Fibroblast of peridontal ligament (primary cell): ENCODE measurements at regions not wholly inside any gene's neighbourhood (a gene's known extent, or its start where the extent isn't known, plus 50 kb on each side); places are given as distances from the start of the nearest gene placed in this dataset.
"Not testable (repeated sequence)": the region's sequence is repeated elsewhere in the genome, so short reads cannot be mapped to it uniquely, and the experiment has no call there.

Source experiments
- DNase-seq: peaks from one replicate; pipeline ENCODE4 v3.0.0-alpha.2; 2010; ENCODE audit errors: extremely low read depth

- not testable (repeated sequence) for DNase-seq
Observed at GRCh38 chr10:80859279-80859678, 321.6 kb downstream of the SH2D4B start.

DNA sequence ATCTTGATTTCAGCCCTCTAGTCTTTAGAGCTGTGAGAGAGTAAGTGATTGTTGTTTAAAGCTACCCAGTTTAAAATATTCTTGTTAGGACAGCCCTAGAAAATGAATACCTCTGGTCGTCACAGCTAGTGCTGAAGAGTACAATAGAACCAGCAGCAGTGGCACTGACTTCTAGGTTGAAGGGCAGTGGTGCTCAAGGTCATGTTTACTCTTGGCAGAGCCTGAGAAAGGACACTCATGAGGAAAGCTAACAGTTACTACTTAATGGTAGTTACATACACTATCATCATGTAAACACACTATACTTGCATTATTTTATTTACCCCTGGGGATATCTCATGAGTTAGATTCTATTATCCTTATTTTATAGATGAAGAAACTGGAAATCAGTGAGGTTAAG is 323.0 kb downstream of the SH2D4B start:
- DNase-seq = no peak

- DNase-seq = no peak
Observed at GRCh38 chr10:80861882-80862281, 324.2 kb downstream of the SH2D4B start.

DNA sequence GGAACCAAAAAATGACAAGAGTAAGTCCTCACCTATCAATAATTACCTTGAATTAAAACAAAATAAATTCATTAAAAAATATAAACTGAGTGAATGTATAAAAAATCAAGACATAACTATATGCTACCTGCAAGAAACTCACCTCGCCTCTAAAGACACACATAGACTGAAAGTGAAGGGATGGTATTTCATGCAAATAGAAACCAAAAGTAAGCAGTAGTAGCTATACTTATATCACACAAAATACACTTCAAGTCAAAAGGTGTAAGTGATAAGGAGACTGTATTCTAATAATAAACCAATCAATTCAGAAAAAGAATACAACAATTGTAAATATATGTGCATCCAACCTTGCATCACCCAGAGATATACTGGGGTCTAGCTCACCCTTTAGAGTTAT is 332.6 kb downstream of the SH2D4B start:
- DNase-seq = no peak

DNA sequence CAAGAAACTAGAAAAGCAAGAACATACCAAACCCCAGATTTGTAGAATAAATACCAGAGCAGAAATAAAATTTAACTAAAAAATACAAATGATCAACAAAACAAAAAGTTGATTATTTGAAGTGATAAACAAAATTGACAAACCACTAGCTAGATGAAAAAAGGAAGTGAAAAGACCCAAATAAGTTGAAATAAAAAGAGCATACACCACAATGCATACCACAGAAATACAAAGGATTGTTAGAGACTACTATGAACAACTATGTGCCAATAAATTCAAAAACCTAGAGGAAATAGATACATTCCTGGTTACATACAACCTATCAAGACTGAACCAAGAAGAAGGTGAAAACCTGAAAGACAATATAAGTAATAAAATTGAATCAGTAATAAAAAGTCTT is 333.4 kb downstream of the SH2D4B start:
- no peak for DNase-seq

DNA sequence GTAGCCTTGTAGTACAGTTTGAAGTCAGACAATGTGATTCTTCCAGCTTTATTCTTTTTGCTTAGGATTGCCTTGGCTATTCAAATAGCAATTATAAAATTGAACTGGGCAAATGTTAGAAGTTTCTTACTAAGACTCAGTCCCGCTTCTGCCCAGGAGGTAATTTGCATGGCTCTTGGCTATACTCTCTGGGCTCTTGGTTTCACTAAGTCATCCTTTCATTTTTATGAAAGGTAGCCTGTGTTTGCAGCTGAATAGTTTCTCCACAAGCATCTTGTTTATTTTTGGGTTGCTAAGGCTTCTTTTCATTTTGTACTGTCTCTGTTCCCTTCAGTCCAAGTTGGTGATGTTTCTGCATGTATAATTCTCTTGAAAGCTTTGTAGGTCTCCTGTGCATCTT is 340.6 kb downstream of the SH2D4B start:
- no peak for DNase-seq

- no peak for DNase-seq
Observed at GRCh38 chr10:80890146-80890545, 352.4 kb downstream of the SH2D4B start.

- DNase-seq = no peak
Observed at GRCh38 chr10:80893256-80893655, 355.6 kb downstream of the SH2D4B start.

DNA sequence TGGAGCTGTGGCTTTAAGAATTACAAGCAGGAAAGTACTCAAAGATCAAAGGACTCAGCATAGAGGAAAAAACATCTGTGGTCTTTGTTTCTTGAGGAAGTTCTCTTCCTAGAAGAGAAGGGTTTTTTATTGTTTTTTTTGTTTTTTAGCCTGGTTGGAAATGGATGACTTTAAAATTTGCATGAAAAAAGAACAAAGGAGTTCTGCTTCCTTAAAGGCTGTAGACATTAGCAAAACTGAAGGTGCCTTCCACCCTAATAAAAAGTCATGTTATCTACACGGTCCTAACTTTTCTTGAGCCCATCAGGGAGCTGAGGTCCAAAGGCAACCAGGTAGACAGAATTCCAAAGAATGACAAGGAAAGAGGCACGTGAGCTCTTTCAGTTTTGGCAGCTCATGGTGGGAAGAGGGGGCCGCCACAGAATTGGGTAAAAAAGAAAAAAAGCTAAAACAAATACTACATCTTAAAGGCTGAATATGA is 356.6 kb downstream of the SH2D4B start:
- DNase-seq = no peak

GRCh38 chr10:80894797-80895467 is 357.2 kb downstream of the SH2D4B start:
- no peak for DNase-seq

GRCh38 chr10:80896076-80896475 is 358.4 kb downstream of the SH2D4B start:
- DNase-seq = no peak

DNA sequence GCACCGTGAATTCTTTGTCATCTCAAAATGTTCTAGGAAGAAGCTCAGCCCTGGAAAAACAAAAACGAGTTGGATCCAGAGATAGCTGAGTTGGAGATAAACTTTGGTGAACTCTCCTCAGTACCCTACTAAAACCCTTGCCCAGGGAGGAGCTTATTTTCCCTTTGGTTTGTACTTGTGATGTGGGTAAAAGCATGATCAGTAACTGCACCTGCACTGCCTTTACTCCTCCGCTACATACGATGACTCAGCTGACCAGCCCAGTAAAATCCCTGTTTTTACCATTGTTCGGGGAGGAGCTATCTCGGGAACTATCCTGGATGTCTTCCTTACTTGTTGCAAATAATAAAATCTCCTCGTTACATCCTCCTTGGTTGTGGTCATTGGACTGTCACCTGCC is 359.3 kb downstream of the SH2D4B start:
- DNase-seq = no peak

DNA sequence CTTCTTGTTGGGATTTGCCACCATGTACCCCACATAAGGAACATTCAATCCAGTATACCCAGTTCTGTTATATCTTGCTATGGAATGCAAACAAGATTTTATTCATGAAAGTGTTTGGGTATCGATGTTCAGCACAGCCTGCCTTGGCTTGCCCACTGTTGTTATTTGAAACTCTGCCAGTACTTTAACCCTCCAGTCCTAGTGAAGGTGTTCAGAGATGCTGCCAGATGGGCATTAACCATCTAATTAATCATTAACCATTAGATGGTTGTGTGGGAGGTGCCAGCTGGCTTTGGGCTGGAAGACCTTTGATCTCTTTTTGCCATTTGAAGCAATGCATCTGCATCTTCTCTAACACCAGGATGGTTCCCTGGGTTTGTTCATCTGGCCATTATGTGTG is 363.0 kb downstream of the SH2D4B start:
- no peak for DNase-seq

DNA sequence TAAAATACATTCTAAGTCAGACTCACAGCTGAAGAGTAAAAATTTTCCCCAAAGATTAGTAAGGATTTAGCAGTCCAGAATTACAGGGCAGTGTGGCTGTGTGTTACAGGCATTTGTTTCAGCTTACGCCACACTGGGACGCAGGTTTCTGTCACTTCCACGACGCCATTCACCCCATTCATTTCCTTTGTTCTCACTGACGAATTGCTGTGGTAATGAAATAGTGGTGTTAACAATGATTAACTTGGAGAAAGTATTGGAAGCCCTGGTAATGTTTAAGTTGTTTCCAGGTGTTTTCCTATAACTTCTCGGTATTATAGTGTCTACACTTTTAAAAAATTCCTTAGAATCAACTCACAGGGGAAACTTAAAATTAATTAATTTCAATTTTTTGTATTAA is 370.9 kb downstream of the SH2D4B start:
- DNase-seq = no peak

DNA sequence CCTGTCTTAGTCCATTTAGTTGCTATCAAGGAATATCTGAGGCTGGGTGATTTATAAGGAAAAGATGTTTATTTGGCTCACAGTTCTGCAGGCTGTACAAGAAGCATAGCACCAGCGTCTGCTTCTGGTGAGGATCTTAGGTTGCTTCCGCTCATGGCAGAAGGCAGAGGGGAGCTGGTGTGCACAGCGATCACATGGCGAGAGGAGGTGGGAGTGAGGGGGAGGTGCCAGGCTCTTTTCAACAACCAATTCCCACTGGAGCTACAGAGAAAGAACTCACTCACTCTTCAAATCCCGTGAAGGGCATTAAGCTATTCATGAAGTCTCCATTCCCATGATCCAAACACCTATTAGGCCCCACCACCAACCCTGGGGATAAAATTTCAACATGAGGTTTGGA is 371.6 kb downstream of the SH2D4B start:
- no peak for DNase-seq

GRCh38 chr10:80917636-80918035 is 379.9 kb downstream of the SH2D4B start:
- no peak for DNase-seq

GRCh38 chr10:80921032-80921431 is 383.3 kb downstream of the SH2D4B start:
- no peak for DNase-seq

DNA sequence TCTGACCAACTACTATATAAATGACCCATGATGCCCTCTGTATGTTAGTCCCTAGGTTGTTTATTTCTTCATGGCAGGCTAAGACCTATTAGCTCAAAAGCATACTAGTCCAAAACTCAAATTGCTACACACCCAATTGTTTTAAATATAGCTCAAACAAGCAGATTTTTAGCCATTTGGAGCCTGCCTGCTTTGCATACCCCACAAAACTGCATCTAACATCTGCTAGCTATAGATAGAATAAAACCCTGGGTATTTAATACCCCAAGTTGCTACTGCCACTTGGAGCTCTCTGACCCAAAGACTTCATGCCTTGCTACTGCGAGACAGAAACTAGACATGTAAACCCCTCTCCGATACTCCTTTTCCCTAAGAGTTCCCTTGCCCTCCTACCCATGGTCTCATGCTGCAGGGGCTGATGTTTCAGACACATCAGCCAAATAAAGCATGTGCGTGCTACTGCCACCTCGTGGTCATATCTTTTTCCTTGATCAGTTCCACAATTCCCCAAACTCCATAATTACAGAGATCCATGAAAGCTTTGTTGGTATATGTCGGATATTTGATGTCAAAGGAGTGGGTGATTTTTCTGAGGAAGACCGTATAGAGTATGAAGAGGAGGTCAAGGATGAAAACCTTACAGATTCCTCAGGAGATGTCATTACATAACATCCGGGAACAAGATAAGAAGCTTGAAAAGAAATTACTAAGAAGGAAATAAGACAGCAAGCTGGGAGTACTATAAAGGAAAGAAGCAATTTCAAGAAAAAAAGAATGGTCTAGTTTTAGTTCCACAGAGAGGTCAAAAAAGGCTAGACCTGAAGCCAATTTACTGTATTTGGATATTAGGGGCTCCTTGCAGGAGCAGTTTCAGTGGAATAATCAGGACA is 386.6 kb downstream of the SH2D4B start:
- peak; percentile 7 for DNase-seq

GRCh38 chr10:80927419-80928078 is 389.8 kb downstream of the SH2D4B start:
- DNase-seq = no peak

- no peak for DNase-seq
Observed at GRCh38 chr10:80938903-80939302, 401.2 kb downstream of the SH2D4B start.

DNA sequence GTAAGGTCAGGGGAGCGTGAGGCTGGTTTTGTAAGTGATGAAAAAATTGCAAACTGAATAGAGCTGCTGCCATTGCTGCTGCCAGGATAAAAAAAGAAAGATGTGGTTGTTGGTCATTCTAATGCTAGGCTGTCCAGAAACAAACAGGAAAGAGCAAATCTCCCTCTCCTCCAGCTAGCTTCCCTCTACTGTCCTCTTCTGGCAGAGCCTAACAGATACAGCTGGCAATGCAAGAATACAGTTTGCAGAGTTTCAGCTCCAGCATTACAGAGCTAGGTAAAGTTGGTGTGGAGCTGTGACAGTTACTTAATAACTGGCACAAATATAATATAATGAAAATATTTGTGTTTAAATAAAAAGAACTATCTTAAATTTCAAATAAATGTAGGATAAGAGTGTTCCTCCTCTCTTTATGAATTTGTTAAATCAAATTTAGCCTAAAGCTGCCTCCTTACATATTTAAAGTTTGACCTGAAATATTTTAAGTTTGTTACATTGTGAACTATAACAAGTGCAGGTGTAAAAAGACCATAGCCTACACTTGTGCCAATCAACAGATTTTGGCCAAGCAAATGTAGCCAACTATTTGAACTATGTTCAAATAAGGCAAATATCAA is 407.7 kb downstream of the SH2D4B start:
- no peak for DNase-seq

DNA sequence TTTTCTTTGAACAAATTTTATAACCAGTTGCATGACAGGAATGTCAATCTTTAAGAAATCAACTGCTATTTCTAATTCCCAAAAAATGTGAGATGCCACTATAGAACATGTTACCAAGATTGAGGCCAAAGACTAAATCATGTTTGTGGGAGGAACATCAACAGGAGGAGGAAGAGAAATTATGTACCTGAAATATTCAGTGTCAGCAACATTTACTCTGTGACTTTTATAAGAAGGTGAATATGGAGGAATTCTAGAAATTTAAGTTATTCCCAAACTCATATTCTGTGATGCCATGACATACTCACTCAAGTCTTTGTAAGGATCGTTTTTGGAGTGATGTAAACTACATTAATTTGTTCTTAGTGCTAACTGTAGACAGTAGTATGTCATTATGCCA is 408.4 kb downstream of the SH2D4B start:
- no peak for DNase-seq
